RWPE2 (cell line): ENCODE measurements at regions not wholly inside any gene's neighbourhood (a gene's known extent, or its start where the extent isn't known, plus 50 kb on each side); places are given as distances from the start of the nearest gene placed in this dataset.
"Not testable (repeated sequence)": the region's sequence is repeated elsewhere in the genome, so short reads cannot be mapped to it uniquely, and the experiment has no call there.

Source experiments
- ATAC-seq: fragments of 200-7000 bp; cut with Tn5 transposase; 3 replicates; pipeline ENCODE4 v1.9.1; 2021; ENCODE audit warnings: low read depth
- DNase-seq: peaks from one replicate; pipeline ENCODE4 v3.0.0-alpha.2; 2020; ENCODE audit warnings: low spot score
- H3K27ac ChIP-seq: fragments of 450-650 bp; 2 replicates; pipeline ENCODE4 v1.5.1; 2017; ENCODE audit warnings: mild to moderate bottlenecking; ENCODE audit not compliant: poor library complexity, severe bottlenecking
- H3K27me3 ChIP-seq: fragments of 250-450 bp; sonication (Bioruptor Pico); 2 replicates; pipeline ENCODE4 v1.5.1; 2021; ENCODE audit warnings: mild to moderate bottlenecking, moderate library complexity; ENCODE audit not compliant: insufficient read depth, poor library complexity, severe bottlenecking
- H3K36me3 ChIP-seq: fragments of 250-450 bp; sonication (Bioruptor Pico); 2 replicates; pipeline ENCODE4 v1.5.1; 2020; ENCODE audit warnings: low read depth, mild to moderate bottlenecking, moderate library complexity
- H3K4me1 ChIP-seq: fragments of 250-450 bp; sonication (Bioruptor Pico); 2 replicates; pipeline ENCODE4 v1.5.1; 2021; ENCODE audit warnings: mild to moderate bottlenecking, moderate library complexity; ENCODE audit not compliant: insufficient read depth, poor library complexity, severe bottlenecking
- H3K4me3 ChIP-seq: fragments of 250-450 bp; sonication (Bioruptor Pico); 2 replicates; pipeline ENCODE4 v1.5.1; 2021; ENCODE audit warnings: mild to moderate bottlenecking, moderate library complexity; ENCODE audit not compliant: severe bottlenecking
- H3K9me3 ChIP-seq: fragments of 250-450 bp; sonication (Bioruptor Pico); 2 replicates; pipeline ENCODE4 v1.5.1; 2021; ENCODE audit warnings: mild to moderate bottlenecking, moderate library complexity; ENCODE audit not compliant: severe bottlenecking
- CTCF ChIP-seq: fragments of 450-650 bp; IDR thresholded peaks from one replicate; pipeline ENCODE4 v1.5.1; 2017; ENCODE audit warnings: mild to moderate bottlenecking, moderate library complexity; ENCODE audit not compliant: poor library complexity, severe bottlenecking

DNA sequence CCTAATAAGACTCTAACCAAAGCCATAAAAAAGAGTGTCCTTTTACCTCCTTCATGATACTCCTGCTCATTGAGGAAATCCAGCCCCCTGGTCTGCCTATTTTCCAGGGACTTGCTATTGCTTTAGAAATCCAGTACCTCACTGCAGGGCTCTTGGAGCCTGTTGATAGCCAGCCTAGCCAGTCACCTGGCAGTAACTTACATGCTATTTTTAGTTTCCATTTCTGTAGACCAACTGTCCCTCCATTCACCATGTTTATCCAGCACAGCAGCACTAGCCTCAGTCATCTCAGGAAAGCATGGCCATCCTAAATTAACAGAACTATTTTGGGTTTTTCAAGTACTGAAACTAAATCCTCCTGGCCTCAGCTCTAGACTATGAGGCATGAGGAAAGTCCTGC, 91.5 kb upstream of the PHF24 start:
- H3K27ac ChIP-seq: no peak overlapping the region
- no peaks in the 10 kb centered on the region for H3K9me3 ChIP-seq
- H3K4me3 ChIP-seq: no peak overlapping the region
- no peak for ATAC-seq
- DNase-seq: no peak
- no peaks in the 10 kb centered on the region for H3K36me3 ChIP-seq
- no peaks in the 10 kb centered on the region for H3K4me1 ChIP-seq
- no peaks in the 10 kb centered on the region for H3K27me3 ChIP-seq
- TF ChIP-seq CTCF: no peak

DNA sequence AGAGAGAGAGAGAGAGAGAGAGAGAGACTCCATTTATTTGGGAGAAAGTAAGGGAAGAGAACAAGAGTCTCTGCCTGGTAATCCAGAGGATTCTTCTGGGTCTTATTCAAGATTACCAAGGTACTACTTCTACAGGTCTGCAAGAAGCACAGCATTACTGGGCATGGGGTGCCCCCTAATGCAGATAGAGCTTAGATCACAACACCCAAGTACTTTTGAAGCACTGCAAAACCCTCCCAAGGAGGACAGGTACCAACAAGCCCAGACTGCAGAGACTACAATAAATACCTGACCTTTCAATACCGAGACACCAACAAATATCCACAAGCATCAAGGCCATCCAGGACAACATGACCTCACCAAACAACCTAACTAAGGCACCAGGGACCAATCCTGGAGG, 94.7 kb upstream of the PHF24 start:
- H3K27me3 ChIP-seq: no peaks in the 10 kb centered on the region
- TF ChIP-seq CTCF: no peak
- no peak overlapping the region for H3K27ac ChIP-seq
- no peaks in the 10 kb centered on the region for H3K36me3 ChIP-seq
- H3K4me1 ChIP-seq: no peaks in the 10 kb centered on the region
- ATAC-seq: no peak
- no peak overlapping the region for H3K4me3 ChIP-seq
- no peak for DNase-seq
- H3K9me3 ChIP-seq: no peaks in the 10 kb centered on the region

- no peaks in the 10 kb centered on the region for H3K36me3 ChIP-seq
- DNase-seq: no peak
- no peaks in the 10 kb centered on the region for H3K9me3 ChIP-seq
- H3K4me1 ChIP-seq: no peaks in the 10 kb centered on the region
- no peak overlapping the region for H3K4me3 ChIP-seq
- H3K27me3 ChIP-seq: no peaks in the 10 kb centered on the region
- TF ChIP-seq CTCF: no peak
- no peak overlapping the region for H3K27ac ChIP-seq
- ATAC-seq: no peak
Observed at GRCh38 chr9:34862836-34863235, 95.2 kb upstream of the PHF24 start.

GRCh38 chr9:34862043-34862442, 96.0 kb upstream of the PHF24 start:
- H3K4me1 ChIP-seq: no peaks in the 10 kb centered on the region
- TF ChIP-seq CTCF: no peak
- no peak for ATAC-seq
- H3K27me3 ChIP-seq: no peaks in the 10 kb centered on the region
- H3K9me3 ChIP-seq: no peaks in the 10 kb centered on the region
- H3K27ac ChIP-seq: no peak overlapping the region
- no peak overlapping the region for H3K4me3 ChIP-seq
- H3K36me3 ChIP-seq: no peaks in the 10 kb centered on the region
- DNase-seq: no peak

- H3K36me3 ChIP-seq, H3K27me3 ChIP-seq, ATAC-seq, H3K27ac ChIP-seq, H3K4me1 ChIP-seq, H3K4me3 ChIP-seq, DNase-seq, H3K9me3 ChIP-seq: not testable (repeated sequence)
Observed at GRCh38 chr9:34855016-34855415, 103.1 kb upstream of the PHF24 start.
